GM12872 (cell line): ENCODE measurements at regions not wholly inside any gene's neighbourhood (a gene's known extent, or its start where the extent isn't known, plus 50 kb on each side); places are given as distances from the start of the nearest gene placed in this dataset.

Source experiments
- CTCF ChIP-seq: IDR thresholded peaks from 3 replicates; pipeline ENCODE4 v1.5.1; 2011; ENCODE audit warnings: low read depth, mild to moderate bottlenecking, low read length, moderate library complexity; ENCODE audit not compliant: insufficient read depth

GRCh38 chr1:188432427-188432826 lies 1603.7 kb downstream of the PLA2G4A start:
- no peak for TF ChIP-seq CTCF

GRCh38 chr1:188433425-188433824 lies 1604.7 kb downstream of the PLA2G4A start:
- TF ChIP-seq CTCF = no peak

GRCh38 chr1:188444526-188444925 lies 1615.8 kb downstream of the PLA2G4A start:
- TF ChIP-seq CTCF = no peak

- no peak for TF ChIP-seq CTCF
Measured at GRCh38 chr1:188462837-188463236, 1634.1 kb downstream of the PLA2G4A start.

GRCh38 chr1:188463919-188464318 lies 1635.2 kb downstream of the PLA2G4A start:
- no peak for TF ChIP-seq CTCF

- TF ChIP-seq CTCF = no peak
Measured at GRCh38 chr1:188466539-188466938, 1637.8 kb downstream of the PLA2G4A start.

GRCh38 chr1:188476606-188477005 lies 1647.9 kb downstream of the PLA2G4A start:
- TF ChIP-seq CTCF = no peak

GRCh38 chr1:188489336-188490112 lies 1660.8 kb downstream of the PLA2G4A start:
- no peak for TF ChIP-seq CTCF
